Body of pancreas (tissue), 4 donors: ENCODE measurements at regions not wholly inside any gene's neighbourhood (a gene's known extent, or its start where the extent isn't known, plus 50 kb on each side); places are given as distances from the start of the nearest gene placed in this dataset.

Source experiments
- CTCF ChIP-seq, 7 experiments: fragments of 450-650 bp in 4 of 7; fragments of 200-600 bp in 3 of 7; sonication (generic) in 3 of 7; IDR thresholded peaks; one replicate each; pipeline ENCODE4 v1.5.1; 2016 to 2019; ENCODE audit warnings: antibody characterized with exemption in 7 of 7
- POLR2A ChIP-seq, 3 donors: fragments of 450-650 bp; IDR thresholded peaks; one replicate each; pipeline ENCODE4 v1.6.1; 2016; ENCODE audit warnings: antibody characterized with exemption in 3 of 3, mild to moderate bottlenecking in 2 of 3

- TF ChIP-seq CTCF (IDR thresholded peaks at IDR 0.05): no peak
- no peak for TF ChIP-seq POLR2A (IDR thresholded peaks at IDR 0.05)
Measured at GRCh38 chr15:39506146-39506545, 74.7 kb upstream of the THBS1 start.
